ENCODE measurements at regions not wholly inside any gene's neighbourhood (a gene's known extent, or its start where the extent isn't known, plus 50 kb on each side); places are given as distances from the start of the nearest gene placed in this dataset.
"Not testable (repeated sequence)": the region's sequence is repeated elsewhere in the genome, so short reads cannot be mapped to it uniquely, and the experiment has no call there.

DNA sequence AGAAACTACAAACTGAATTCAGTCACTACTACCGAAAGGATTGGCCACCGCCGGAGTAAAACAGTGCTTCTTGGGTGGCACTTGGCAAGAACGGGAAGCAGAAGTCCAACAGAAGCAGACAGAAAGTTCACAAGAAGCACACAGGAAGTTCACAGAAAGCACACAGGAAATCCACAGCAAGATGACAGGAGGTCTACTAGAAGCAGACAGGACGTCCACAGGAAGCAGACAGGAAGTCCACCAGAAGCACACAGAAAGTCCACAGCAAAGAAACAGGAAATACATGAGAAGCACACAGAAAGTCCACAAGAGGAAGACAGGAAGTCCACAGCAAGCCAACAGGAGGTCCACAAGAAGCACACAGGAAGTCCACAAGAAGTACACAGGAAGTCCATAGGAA lies 399.2 kb upstream of the AUTS2 start:
- DNase-seq (ENCODE audit: low spot score) = no peak

DNA sequence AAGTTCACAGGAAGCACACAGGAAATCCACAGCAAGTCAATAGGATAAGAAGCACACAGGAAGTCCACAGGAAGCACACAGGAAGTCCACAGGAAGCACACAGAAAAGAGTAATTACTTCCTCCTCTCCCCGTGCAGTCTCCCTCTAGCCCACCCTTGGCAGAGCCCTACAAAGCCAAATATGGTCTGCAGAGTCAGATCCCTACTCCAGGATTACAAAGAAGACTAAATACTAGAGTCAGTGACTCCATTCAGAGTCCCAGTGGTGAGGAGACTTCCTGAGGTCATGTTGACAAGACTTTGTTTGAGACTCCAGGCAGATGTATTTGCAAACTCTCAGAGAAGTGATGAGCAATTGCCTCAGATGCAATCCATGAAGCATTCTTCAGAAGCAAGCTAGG lies 398.6 kb upstream of the AUTS2 start:
- no peak for DNase-seq (ENCODE audit: low spot score)

DNA sequence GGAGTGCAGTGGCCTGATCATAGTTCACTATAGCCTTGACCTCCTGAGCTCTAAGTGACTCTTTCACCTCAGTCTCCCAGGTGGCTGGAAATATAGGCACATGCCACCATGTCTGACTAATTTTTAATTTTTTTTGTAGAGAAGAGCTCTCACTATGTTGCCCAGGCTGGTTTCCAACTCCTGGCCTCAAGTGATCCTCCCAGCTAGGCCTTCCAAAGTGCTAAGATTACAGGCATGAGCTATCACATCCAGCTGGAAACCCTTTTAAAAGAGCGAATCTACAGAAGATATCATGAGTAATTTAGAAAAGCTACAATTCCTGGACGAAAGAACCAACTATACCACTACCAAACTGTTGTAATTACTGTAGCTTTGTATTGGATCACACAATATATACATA lies 394.4 kb upstream of the AUTS2 start:
- no peak for DNase-seq (ENCODE audit: low spot score)

DNA sequence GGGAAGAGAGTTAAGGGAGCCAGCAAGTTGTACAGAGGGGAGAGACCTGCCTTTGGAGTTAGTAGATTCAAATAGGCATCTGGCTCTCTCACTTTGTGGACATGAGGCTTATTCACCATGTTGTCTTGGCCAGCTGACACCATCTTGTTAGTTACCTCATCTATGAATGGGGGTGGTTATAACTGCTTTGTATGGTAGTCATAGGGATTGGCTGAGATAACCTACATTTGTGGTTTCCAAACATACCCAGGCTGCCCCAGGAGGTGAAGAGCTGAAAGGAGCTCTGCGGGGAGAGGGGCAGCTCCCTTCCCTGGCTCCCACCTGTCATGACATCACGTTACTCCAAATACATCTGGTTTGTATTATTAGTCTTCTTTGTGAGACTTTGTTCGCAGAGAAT lies 393.3 kb upstream of the AUTS2 start:
- peak; percentile 29 for DNase-seq (ENCODE audit: low spot score)

DNA sequence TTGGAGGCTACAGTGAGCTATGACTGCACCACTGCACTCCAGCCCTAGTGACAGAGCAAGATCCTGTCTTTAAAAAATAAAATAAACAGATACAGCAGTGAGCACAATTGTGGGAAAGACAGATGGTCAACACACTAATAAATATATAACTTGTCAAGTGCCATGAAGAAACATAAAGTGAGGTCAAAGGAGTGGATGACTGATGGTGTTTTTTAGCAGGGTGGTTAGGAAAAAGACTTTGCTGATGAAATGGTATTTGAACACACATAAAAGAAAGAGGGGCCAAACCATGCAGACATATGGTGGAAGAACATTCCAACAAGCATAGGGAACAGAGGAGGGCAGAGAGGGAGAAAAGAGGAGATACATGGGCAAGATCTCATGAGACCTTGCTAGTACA lies 392.7 kb upstream of the AUTS2 start:
- DNase-seq (ENCODE audit: low spot score) = no peak

DNA sequence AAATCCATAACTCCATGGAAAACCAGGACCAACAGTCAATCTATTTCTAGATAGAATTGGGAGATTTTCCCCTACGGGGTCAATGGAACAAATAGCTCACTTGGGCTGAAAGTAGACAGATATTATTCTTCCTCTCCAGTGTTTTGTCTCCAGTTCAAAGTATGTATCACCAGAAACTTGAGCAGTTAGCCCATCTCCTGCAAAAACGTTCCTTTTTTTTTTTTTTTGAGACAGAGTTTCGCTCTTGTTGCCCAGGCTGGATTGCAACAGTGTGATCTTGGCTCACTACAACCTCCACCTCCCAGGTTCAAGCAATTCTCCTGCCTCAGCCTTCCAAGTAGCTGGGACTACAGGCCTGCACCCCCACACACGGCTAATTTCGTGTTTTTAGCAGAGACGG lies 390.0 kb upstream of the AUTS2 start:
- DNase-seq (ENCODE audit: low spot score) = no peak

DNA sequence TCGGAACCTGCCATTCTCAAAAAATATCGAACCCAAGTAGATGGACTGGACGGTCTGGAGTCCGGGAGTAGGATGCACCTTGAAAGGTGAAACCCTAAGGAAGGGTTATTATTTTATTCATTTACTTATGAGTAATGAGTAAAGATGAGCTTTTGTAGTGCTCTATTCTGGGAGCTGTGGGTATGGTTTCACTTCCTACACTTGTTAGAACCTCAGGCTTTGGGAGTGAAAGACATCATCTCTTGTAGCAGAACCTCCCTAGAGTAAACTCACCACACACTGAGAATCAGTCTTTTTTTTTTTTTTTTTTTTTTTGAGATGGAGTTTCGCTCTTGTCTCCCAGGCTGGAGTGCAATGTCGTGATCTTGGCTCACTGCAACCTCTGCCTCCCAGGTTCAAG lies 389.4 kb upstream of the AUTS2 start:
- no peak for DNase-seq (ENCODE audit: low spot score)

DNA sequence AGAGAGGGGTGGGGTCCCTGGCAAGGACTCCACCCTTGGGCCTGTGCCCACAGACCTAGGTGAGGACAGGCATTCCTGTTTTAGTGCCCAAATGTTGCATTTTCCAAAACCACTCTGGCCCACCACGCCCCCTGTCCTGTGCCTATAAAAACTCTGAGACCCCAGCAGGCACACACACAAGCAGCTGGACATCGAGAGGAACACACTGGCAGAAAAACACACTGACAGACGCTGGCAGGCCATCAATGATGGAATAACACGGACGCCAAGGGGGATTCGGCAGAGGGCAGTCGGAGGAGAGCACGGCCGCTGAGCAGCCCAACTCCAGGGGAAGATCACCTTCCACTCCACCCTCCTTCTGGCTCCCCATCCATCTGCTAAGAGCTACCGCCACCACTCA lies 386.9 kb upstream of the AUTS2 start:
- DNase-seq (ENCODE audit: low spot score) = no peak

DNA sequence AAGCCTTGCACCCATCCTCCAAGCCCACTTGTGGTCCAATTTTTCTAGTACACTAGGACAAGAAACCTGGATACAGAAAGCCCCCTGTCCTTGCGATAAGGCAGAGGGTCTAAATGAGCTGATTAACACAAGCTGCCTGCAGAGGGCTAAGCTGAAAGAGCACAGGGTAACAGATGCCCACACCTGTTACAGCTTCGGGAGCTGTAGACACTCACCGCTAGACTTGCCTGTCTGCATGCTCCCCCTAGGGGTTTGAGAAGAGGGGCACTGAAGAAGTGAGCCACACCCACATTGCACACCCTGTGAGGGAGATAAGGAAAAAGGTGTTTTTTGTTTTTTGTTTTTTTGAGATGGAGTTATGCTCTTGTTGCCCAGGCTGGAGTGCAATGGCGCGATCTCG lies 386.5 kb upstream of the AUTS2 start:
- DNase-seq (ENCODE audit: low spot score) = no peak

DNA sequence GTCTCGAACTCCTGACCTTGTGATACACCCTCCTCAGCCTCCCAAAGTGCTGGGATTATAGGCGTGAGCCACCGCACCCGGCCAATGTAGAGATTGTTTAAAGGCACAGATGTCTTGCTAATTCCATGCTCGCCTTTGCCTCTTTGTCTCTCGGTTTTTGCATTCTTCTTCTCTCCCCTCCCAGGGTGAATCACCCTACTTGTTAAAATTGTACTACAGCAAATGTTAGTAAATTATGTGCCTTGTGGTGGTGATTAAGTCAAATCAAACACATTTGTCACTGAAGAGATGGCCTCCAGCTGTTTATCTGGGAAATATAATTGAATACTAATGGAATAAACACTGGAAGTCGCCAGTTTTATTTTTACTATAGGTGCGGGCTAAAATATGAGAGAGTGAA lies 384.4 kb upstream of the AUTS2 start:
- DNase-seq (ENCODE audit: low spot score) = peak; percentile 38

DNA sequence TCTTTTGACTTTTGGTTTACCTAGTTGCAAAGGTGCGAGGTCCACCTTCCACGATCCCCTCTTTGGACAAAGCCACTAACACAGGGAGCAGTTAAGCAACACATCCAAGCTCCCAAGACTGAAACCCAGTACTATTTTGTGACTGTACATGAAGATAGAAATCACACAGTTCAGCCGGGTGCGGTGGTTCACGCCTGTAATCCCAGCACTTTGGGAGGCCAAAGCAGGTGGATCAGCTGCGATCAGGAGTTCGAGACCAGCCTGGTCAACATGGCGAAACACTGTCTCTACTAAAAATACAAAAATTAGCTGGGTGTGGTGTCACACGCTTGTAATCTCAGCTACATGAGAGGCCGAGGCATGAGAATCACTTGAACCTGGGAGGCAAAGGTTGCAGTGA lies 382.8 kb upstream of the AUTS2 start:
- DNase-seq (ENCODE audit: low spot score) = not testable (repeated sequence)

DNA sequence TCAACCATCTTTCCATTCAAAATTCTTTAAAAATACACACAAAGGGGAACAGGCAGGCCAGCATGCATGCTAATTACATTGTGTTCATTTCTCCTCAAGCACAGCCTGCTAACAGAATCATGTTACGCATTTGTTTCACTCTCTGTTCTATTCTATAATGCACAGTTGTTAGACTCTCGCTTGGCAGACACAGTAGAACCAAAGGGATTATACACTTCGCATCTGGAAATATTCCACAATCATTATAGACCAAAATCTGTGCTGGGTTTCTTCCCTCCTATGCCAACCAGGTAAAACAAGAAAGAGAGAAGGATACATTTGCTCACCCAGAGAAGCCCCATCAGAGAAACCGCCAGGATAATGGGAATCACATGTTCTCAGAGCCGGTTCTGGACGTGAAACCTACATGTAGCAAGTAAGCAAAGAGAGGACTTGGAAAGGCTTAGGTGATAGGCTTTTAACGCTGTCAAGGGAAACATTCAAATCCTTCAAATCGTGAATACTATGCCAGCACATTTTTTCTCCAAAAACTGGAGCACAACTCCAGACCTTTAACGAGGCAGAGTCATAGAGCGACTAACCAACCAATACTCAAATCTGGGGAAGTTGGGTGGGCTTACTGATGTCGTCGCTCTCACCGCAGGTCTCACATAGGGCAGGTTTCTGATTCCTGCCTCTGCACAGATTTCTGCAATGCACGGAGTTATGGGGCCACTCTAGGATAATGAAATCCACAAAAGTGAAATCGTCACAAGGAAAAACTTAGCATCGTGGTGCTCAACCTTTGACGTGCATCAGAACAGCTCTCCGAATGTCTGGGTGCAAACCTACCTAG lies 380.5 kb upstream of the AUTS2 start:
- DNase-seq (ENCODE audit: low spot score) = no peak

DNA sequence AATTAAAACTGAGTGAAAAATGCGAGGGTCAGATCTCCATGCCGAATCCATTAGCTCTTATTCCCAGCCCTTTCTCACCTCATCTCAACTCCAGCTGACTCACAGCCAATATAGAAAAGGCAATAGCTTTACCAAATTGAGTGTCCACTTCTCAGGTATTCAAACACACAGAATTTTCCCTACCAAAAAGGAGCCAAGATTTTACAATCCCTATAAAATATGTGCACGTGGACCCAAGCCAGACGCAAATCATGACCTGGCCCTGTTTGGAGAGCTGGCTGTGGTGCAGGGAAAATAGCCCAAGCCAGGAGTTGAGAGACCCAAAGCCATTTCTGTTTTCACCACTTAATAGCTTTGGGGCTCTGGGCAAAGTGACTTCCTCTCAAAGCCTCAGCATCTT lies 379.7 kb upstream of the AUTS2 start:
- no peak for DNase-seq (ENCODE audit: low spot score)

DNA sequence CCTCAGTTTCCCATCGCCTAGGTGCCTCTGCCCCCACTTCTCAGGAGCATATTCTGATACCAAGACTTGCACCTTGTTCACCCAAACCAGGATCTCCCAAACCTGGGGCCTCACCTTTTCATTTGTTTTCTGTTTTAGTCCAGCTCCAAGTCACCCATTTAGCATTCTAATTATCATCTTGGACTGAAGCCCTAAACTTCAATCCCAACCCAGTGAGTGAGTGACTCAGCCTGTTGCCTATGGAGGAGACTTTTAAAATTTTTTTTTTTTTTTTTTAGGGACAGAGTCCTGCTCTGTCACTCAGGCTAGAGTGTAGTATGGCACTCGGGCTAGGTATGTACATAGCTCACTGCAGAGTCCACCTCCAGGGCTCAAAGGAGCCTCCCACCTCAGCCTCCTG lies 378.9 kb upstream of the AUTS2 start:
- no peak for DNase-seq (ENCODE audit: low spot score)

DNA sequence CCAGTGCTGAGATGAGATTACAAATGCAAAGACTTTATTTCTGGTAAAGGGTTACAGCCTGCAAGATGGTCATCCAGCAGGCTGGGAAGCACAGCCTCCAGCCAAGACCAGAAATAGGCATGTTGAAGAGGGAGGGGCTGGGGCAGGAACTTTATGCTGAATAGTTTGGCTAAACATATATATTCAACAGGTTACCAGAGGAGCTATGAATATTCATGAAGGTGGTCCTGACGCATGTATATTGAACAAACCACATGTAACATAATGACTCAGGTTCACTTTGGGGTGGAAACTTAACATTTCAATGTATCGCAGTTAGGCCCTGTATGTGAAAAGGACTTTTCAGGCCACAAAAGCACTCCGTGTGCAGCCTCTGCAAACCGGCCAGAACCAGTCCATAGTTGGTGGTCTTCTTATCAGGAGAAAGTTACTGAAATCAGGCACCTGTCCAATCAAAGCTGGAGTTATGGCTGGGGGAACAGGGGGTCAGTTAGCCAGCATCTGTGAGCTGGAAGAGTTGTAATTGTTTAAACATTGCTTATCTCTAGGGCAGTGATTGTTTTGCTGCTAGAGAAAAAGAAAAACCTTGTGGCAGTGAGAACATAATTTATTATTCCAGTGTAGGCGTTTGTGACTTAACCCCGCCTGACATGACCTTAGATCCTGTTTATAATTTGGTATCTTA lies 372.9 kb upstream of the AUTS2 start:
- no peak for DNase-seq (ENCODE audit: low spot score)

DNA sequence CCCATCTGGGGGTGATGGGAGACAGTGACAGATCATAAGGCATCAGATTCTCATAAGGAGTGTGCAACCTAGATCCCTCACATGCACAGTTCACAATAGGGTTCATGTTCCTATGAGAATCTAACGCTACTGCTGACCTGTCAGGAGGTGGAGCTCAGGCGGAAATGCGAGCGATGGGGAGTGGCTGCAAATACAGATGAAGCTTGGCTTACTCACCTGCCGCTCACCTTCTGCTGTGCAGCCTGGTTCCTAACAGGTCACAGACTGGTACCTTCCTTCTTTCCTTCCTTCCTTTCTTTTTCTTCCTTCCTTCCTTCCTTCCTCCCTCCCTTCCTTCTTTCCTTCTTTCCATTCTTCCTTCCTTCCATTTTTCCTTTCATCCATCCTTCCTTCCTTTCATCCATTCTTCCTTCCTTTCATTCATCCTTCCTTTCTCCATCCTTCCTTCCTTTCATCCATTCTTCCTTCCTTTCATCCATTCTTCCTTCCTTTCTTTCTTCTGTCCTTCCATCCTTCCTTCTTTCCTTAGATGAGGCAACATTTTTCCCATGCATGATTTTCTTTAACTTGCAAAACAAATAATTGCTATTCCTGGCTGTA lies 370.0 kb upstream of the AUTS2 start:
- DNase-seq (ENCODE audit: low spot score) = no peak

DNA sequence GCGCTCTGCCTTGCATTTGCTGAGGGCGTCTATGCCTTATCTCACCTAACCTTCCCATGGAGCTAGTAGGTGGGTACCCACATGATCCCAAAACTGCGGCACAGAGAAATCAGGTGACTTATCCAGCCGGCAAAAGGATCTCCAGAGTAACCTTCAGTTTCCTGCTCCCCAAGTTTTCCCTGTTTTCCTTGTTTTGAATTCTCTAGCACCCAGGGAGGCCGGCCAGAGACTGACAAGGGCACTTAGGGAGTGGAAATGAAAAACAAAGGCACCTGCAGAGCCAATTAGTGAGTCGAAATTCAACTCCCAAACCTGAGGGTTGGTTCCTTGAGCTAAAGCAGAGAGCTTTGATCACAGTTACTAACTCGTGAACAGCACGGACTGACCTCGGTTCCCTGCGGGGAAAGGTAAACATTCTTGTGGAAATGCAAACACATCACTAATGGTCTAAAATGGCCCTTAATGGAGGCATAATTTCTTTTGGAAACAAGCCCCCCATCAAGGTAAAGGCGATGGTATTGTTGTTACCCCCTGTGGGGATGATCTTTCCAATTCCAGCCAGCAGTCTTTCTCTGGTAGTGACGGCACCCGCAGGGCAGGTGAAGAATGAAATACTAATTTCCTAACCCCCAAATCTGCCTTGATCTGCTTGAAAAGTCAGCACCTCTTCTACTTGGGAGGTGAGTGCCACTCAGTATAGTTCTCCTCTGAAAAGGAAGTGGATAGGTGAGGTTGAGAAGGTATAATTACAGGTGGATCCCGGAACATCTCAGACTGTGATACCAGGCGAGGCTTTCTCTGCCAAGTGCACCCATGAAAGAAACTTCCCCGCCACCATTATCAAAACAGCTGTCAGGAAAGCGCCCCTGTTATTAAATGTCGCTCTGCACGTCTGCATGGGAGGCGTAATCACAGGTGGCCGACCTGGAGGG lies 365.6 kb upstream of the AUTS2 start:
- no peak for DNase-seq (ENCODE audit: low spot score)

DNA sequence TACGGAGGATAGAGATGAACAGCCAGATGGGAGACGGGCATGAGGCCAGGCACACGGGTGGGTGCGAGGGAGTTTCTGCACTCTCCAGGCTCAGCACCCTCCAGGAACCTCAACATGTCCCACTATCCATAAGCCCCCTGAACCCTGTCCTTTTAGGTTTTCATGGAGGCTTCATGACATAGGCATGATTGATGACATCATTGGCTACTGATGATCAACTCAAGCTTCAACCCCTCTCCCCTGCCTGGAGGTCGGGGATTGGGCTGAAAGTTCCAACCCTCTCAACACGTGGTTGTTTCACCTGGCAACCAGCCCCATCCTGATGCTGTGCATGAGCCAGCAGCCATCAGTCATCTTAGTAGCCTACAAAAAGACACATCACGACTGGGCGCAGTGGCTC lies 360.7 kb upstream of the AUTS2 start:
- DNase-seq (ENCODE audit: low spot score) = no peak

DNA sequence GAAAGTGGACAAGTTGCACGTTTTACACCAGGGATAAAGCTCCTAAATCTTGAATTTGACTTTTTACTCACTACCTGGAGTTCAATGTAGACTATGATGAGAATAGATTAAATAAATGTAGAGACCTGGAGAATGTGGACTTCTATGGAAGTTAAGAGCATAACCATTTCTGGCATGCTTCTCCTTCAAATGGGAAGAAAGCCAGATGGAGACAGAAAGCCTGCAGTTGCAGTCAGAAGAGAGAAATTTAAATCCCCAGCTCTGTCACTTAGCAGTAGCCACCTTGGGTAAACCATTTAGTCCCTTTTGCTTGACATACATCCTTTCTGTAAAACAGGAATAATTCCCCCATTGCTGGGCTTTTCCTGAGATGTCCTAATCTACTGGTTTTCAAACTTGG lies 355.3 kb upstream of the AUTS2 start:
- DNase-seq (ENCODE audit: low spot score) = no peak

DNA sequence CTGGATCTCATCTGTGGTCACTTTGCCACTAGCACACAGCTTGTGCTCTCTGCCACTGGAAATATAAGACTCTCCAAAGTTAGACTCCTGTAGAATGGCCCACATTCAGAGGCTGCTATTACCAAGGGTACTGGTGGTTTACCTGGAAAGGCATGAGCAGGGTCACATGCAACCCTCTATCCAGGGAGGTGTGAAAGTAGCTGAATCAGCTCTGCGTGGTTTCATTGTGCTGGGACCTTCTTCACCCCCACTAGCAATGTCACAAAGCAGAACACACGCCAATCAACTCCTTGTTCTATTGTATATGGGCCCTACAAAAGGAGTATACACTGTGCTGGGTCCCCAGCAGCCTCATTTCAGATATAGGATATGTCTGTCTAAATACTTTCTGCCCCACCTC lies 353.6 kb upstream of the AUTS2 start:
- no peak for DNase-seq (ENCODE audit: low spot score)

DNA sequence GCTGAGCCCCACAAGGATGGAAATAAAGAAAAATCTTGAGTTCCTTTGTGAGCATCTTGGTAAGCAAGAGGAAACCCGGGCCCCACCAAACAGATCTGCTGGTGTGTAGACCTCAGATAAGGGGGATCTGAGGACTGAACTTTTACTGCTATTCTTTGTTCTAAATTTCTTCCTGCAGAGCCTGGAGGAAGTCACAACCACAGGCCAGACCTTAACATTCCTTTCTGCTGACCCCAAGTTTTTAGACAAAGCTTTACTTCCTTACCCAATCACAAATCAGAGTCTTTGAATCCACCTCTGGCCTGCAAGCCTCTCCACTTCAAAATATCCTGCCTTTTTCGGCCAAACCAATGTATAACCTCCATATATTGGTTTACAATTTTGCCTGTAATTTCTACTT lies 352.6 kb upstream of the AUTS2 start:
- DNase-seq (ENCODE audit: low spot score) = peak; percentile 17

DNA sequence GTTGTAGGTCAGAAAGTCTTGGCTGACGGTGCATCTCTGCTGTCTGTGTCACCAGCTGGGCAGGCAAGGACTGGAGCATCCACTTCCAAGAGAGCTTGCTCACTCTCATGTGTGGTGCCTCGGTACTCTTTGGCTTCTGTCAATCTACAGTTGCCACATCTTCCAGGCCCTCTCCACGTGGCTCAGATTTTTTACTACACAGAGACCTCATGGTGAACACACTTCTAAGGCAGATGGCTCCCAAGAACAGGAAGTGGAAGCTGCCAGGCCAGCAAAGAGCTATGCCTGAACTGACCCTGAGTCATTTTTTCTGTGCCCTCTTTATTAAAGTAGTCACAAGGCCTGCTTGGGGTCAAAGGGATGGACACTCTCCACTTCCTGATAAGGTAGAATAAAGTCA lies 351.5 kb upstream of the AUTS2 start:
- no peak for DNase-seq (ENCODE audit: low spot score)
